PC-9 (cell line): ENCODE measurements at regions not wholly inside any gene's neighbourhood (a gene's known extent, or its start where the extent isn't known, plus 50 kb on each side); places are given as distances from the start of the nearest gene placed in this dataset.

Experiments
- CTCF ChIP-seq: fragments of 200-600 bp; sonication (generic); conservative IDR thresholded peaks from 2 replicates; pipeline ENCODE4 v1.6.1; 2017; ENCODE audit warnings: mixed run types, antibody characterized with exemption, mild to moderate bottlenecking, moderate library complexity
- EZH2 ChIP-seq: fragments of 200-600 bp; sonication (generic); IDR thresholded peaks from 2 replicates; pipeline ENCODE4 v1.8.0; 2017; ENCODE audit warnings: antibody characterized with exemption, low read depth

GRCh38 chr2:216789081-216789480 is 70.8 kb downstream of the TNP1 start:
- TF ChIP-seq CTCF (no peak), EZH2 (no peak)
